GM12874 (cell line): ENCODE measurements at regions not wholly inside any gene's neighbourhood (a gene's known extent, or its start where the extent isn't known, plus 50 kb on each side); places are given as distances from the start of the nearest gene placed in this dataset.

ENCODE experiments used
- CTCF ChIP-seq: IDR thresholded peaks from 2 replicates; pipeline ENCODE4 v1.5.1; 2011; ENCODE audit warnings: low read depth, mild to moderate bottlenecking, control low read depth, low read length, moderate library complexity; ENCODE audit not compliant: insufficient read depth

- TF ChIP-seq CTCF = no peak
Observed at GRCh38 chr3:175895731-175896130, 1036.6 kb downstream of the NAALADL2 start.

GRCh38 chr3:175893566-175893965 lies 1034.4 kb downstream of the NAALADL2 start:
- TF ChIP-seq CTCF = no peak

GRCh38 chr3:175890066-175890465 lies 1030.9 kb downstream of the NAALADL2 start:
- no peak for TF ChIP-seq CTCF

GRCh38 chr3:175885231-175885766 lies 1026.2 kb downstream of the NAALADL2 start:
- no peak for TF ChIP-seq CTCF

- no peak for TF ChIP-seq CTCF
Observed at GRCh38 chr3:175879417-175879816, 1020.3 kb downstream of the NAALADL2 start.

- no peak for TF ChIP-seq CTCF
Observed at GRCh38 chr3:175869404-175869803, 1010.3 kb downstream of the NAALADL2 start.

- TF ChIP-seq CTCF = no peak
Observed at GRCh38 chr3:175868626-175869025, 1009.5 kb downstream of the NAALADL2 start.
